ENCODE measurements at regions not wholly inside any gene's neighbourhood (a gene's known extent, or its start where the extent isn't known, plus 50 kb on each side); places are given as distances from the start of the nearest gene placed in this dataset.

GRCh38 chr1:199970125-199970524 is 57.4 kb upstream of the NR5A2 start:
- Histone ChIP-seq H3K4me1 (no peaks in the 10 kb centered on the region), H3K9me3 (no peaks in the 10 kb centered on the region), H3K36me3 (no peaks in the 10 kb centered on the region), H3K27me3 (no peaks in the 10 kb centered on the region), H3K27ac (no peak overlapping the region), H3K4me3 (no peak overlapping the region)
- intact Hi-C loops (cut with DNase I; ENCODE audit: low total_unique reads): no loop called here
- ATAC-seq (no peak), DNase-seq (no peak)
- no peak for TF ChIP-seq POLR2A (IDR thresholded peaks at IDR 0.05)
- TF ChIP-seq CTCF (IDR thresholded peaks at IDR 0.05 in 4 of 5, conservative IDR thresholded peaks at IDR 0.05 in 1 of 5): no peak
- in situ Hi-C loops (cut with MboI; ENCODE audit: low sequenced_read_pairs in 4 of 4): no loop called here

GRCh38 chr1:199976496-199977144 is 50.9 kb upstream of the NR5A2 start:
- TF ChIP-seq POLR2A (IDR thresholded peaks at IDR 0.05) (no peak), CTCF (IDR thresholded peaks at IDR 0.05 in 4 of 5, conservative IDR thresholded peaks at IDR 0.05 in 1 of 5) (no peak)
- Histone ChIP-seq H3K4me3 (no peak overlapping the region), H3K36me3 (no peaks in the 10 kb centered on the region), H3K27ac (no peak overlapping the region), H3K9me3 (no peaks in the 10 kb centered on the region), H3K27me3 (no peaks in the 10 kb centered on the region), H3K4me1 (no peaks in the 10 kb centered on the region)
- DNase-seq: no peak
- intact Hi-C loops (cut with DNase I; ENCODE audit: low total_unique reads) (no loop called here), in situ Hi-C loops (cut with MboI; ENCODE audit: low sequenced_read_pairs in 4 of 4) (no loop called here)
- no peak for ATAC-seq

MicroRNAs in the stretch of these regions (microRNA counts, 767-probe panel; counts per million panel counts)
- microRNA hsa-miR-181a-5p (10,665 to 10,820 counts per million in 2 donors), microRNA hsa-miR-181b-5p+hsa-miR-181d (356 to 448 counts per million in 2 donors)

Small RNA genes lying in the stretch of these regions (microRNA-seq; reads per million reads assigned to microRNA genes)
- 87.5 to 97.3 reads per million in 2 donors for gene MIR181A1 (ENCODE audit: borderline replicate concordance in 2 of 2)
- gene MIR181B1 (ENCODE audit: borderline replicate concordance in 2 of 2): 0 to 1.7 reads per million in 2 donors

Data from gastrocnemius medialis (tissue), 4 donors.